Activated T-cell treated with anti-CD3 and anti-CD28 coated beads for 48 hours (primary cell): ENCODE measurements at regions not wholly inside any gene's neighbourhood (a gene's known extent, or its start where the extent isn't known, plus 50 kb on each side); places are given as distances from the start of the nearest gene placed in this dataset.
"Not testable (repeated sequence)": the region's sequence is repeated elsewhere in the genome, so short reads cannot be mapped to it uniquely, and the experiment has no call there.

Experiments used
- DNase-seq: peaks from one replicate; pipeline ENCODE4 v3.0.0-alpha.2; 2020; ENCODE audit warnings: low read depth

GRCh38 chr17:70286391-70286790, 117.1 kb downstream of the KCNJ2 start:
- no peak for DNase-seq

- no peak for DNase-seq
Observed at GRCh38 chr17:70288540-70289290, 119.4 kb downstream of the KCNJ2 start.

GRCh38 chr17:70290770-70291169, 121.4 kb downstream of the KCNJ2 start:
- no peak for DNase-seq

- DNase-seq: no peak
Observed at GRCh38 chr17:70292366-70292765, 123.0 kb downstream of the KCNJ2 start.

GRCh38 chr17:70293564-70294310, 124.4 kb downstream of the KCNJ2 start:
- DNase-seq: not testable (repeated sequence)

- no peak for DNase-seq
Observed at GRCh38 chr17:70295329-70295728, 126.0 kb downstream of the KCNJ2 start.

- DNase-seq: no peak
Observed at GRCh38 chr17:70295731-70296130, 126.4 kb downstream of the KCNJ2 start.

- no peak for DNase-seq
Observed at GRCh38 chr17:70296456-70296855, 127.1 kb downstream of the KCNJ2 start.

- DNase-seq: no peak
Observed at GRCh38 chr17:70297397-70297796, 128.1 kb downstream of the KCNJ2 start.

GRCh38 chr17:70298929-70299531, 129.7 kb downstream of the KCNJ2 start:
- DNase-seq: no peak

GRCh38 chr17:70307430-70308225, 138.3 kb downstream of the KCNJ2 start:
- no peak for DNase-seq

GRCh38 chr17:70308618-70309017, 139.3 kb downstream of the KCNJ2 start:
- DNase-seq: no peak

GRCh38 chr17:70310221-70310672, 140.9 kb downstream of the KCNJ2 start:
- no peak for DNase-seq

GRCh38 chr17:70313086-70313852, 143.9 kb downstream of the KCNJ2 start:
- no peak for DNase-seq

GRCh38 chr17:70314096-70314495, 144.8 kb downstream of the KCNJ2 start:
- no peak for DNase-seq

GRCh38 chr17:70314506-70314905, 145.2 kb downstream of the KCNJ2 start:
- DNase-seq: no peak

GRCh38 chr17:70317421-70317820, 148.1 kb downstream of the KCNJ2 start:
- DNase-seq: no peak

GRCh38 chr17:70318051-70318450, 148.7 kb downstream of the KCNJ2 start:
- no peak for DNase-seq

- DNase-seq: no peak
Observed at GRCh38 chr17:70319516-70319915, 150.2 kb downstream of the KCNJ2 start.

- DNase-seq: no peak
Observed at GRCh38 chr17:70320673-70321345, 151.5 kb downstream of the KCNJ2 start.

GRCh38 chr17:70321352-70321751, 152.0 kb downstream of the KCNJ2 start:
- DNase-seq: no peak
